ENCODE measurements at regions not wholly inside any gene's neighbourhood (a gene's known extent, or its start where the extent isn't known, plus 50 kb on each side); places are given as distances from the start of the nearest gene placed in this dataset.

DNA sequence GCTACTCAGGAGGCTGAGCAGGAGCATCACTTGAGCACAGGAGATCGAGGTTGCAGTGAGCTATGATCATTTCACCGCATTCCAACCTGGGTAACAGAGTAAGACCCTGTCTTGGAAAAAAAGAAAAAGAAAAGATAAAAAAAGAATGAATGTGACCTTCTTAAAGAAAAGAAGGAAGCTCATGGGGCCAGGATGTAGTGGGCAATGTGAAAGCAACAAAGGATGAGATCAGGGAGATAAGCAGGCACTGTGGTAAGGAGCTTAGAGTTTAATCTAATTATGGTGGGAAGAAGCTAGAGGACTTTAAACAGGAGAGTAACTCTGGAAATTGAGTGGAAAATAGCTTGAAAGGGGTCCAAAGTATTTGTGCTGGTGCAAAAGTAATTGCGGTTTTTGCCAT is 231.6 kb upstream of the UBE2E2 start:
- no peak for DNase-seq

DNA sequence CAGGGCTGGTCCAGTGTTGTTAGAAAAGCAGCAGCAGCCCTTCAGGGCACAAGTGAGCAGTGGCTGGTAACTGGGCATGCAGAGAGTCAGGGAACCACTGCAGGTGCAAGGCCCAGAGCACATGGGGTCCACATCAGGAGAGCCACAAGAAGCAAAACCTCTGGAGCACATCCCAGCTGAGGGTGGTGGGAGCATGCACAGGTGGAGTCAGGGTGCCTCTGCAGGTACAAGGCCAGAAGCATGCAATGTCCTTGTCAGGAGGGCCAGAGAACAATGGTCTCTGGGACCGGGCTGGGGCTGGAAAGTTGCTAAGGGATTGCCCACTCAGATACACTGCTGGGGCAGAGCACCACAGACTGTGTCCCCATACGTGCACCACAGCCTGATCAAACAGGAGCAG is 226.1 kb upstream of the UBE2E2 start:
- DNase-seq, result no peak

DNA sequence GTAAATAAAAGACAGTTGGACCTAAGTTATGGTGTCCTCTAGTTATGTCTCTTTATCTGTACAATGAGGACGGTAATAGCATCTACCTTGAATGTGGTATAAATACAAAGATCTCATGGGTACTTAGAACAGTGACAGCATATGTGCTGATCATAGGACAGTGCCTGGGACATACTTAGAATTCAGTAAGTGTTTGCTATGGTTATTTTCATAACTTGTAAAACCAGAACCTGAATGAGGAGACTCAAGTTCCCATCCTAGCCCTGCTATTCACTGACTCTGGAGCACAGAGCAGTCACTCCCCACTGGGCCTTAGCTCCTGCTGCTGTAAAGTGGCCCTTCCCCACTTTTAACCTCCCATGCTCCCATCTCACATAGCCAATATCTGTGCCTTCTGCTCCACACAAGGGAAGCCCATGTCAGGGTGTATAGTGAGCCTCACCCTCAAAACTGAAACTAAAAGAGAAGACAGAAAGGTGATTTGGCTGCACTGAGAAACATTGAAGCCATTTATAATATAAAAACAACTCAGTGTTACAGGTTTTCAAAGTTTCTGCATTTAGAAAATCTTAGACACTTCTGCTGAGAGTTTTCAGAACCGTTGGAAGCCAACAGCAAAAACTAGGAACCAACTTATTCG is 225.4 kb upstream of the UBE2E2 start:
- DNase-seq, result no peak

DNA sequence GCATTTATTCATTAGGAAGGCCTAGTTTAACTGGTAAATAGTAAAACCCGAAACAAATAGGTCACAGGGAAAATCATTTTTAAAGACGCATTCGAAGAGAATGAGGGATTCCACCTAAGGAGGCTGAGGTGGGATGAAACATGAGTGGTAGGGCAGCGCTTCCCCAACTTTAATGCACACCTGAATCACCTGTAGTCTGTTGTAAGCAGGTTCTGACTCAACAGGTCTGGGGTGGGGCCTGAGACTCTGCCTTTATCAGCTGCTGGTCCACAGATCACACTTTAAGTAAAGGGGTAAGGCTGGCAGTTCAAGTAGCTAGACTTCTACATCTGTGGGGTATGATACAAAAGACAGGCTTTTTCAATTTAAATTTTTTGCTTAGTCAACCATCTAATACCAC is 223.5 kb upstream of the UBE2E2 start:
- DNase-seq, result no peak

DNA sequence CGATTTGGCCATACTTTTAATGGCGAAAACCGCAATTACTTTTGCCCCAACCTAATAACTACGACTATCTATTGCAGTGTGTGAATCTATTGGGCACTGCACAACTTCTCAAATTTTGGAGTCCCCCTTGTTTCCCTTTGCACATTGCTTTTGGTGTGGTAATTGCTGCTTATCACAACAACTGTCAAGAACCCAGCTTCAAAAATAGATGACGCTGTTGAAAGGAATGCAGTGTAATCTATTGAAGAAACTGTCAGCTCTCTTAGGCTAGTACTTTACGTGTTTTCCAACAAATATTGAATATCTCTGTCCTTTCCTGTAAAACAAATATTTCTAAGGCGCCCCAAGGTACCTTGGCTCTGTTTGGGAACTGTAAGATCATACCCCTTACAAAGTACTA is 222.8 kb upstream of the UBE2E2 start:
- DNase-seq, result no peak

DNA sequence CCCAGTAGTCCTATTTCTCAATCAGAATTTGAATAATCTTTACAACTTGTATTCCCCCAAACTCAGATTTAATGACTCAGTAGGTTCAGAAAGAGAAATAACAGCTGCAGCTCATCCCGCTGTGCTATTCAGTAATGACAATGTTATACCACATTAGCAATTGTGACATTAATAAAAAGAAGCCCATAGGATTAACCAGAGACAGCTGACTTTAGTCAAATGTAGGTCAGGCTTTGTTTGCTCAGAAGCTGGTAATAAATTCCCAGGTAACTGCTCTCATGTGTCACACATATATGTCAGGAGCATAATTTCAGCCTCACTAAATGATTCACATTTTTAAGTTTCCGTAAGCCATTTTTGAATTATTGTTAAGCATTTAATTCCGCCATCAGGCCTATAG is 222.0 kb upstream of the UBE2E2 start:
- no peak for DNase-seq

DNA sequence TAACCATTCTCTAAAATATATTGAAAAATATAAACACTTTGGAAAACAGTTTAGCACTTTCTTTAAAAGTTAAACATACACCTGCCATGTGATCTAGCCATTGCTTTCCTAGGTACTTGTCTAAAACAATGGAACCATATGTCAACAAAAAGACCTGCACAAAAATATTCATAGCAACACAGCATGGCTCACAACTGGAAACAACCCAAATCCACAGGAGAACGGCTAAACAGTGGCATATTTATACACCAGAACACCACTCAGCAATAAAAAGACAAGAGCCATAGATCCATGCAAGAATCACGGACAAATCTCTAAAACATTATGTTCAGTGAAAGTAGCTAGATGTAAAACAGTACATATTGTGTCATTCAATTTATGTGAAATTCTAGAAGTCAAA is 221.3 kb upstream of the UBE2E2 start:
- DNase-seq, result no peak

DNA sequence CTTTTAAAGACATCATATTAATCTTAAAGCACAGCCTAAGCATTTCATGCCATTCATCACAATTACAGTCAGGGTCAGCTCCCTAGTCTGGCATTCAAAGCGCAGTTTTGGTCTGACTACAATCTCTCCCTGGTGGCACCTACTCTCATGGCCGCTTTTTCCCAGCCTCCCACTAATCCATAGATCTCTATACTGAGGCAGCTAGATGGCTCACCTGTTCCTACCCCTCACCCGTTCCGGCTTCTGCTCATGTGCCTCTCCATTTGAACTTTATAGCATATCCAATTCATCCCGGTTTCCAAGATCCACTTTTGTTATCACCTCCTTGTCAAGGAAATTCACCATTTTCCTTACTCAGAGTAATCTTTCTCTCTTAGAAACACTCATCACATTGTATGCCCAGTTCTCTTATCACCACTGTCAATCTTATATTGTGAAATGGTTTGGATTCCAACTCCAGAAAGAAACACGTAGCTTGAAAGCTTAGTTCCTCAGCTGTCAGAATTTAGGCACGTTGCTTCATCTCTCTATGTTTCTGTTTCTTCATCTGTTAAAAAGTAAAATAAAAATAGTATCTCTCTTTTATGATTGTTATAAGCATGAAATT is 220.0 kb upstream of the UBE2E2 start:
- DNase-seq, result peak in 2 of 3 donors; percentile 23 to 24

DNA sequence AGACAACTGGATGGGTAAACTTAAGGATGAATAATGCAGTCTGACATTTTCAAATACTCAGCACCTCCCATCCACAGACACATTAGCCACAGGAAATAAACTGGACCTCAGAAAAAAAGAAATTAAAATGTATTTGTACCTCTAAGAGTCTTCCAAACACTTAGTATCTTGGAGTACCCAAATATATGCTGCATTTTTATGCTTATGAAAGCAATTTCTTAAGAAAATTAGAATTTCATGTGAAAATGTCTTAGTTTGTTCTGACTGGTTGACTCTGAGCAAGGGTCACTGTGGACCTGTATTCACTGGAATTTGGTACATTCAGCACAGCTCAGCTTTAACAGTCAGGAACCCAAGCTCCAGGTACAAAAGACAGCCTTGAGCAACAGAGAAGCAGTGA is 216.2 kb upstream of the UBE2E2 start:
- no peak for DNase-seq

DNA sequence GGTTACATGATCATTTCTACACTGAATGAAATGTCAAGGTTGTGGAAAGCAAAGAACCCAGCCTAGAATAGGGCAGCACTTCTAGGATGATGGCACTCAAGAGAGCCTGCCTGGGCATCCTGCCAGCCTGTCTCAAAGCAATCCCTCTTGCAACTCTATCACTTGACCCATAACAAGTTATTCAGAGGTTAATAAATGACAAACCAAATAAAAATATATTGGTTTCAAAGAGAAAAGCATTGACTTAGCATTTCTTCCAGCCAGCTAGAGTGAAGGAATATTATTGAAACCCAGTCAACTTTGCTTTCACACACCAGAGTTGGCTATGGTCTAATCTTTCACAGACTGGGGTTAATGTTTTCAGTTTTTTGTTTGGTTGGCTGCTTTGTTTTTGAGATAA is 214.6 kb upstream of the UBE2E2 start:
- no peak for DNase-seq

DNA sequence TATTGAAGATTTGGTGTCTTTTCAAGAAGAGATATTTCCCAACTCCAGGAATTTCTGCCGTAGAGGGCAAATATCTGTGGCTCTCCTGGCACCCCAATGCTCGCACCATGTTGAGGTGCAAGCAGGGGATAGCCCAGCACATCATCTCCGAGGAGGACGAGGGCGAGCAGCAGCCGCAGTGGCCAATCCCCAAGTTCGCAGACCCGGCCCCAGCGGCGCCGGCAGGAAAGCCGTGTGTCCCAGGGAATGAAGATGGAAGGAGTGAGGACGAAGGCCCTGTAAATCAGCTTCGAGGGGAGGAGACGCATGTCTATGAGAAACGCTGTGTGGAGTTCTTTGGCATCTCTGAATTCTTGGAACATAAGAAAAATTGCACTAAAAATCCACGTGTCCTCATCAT is 213.4 kb upstream of the UBE2E2 start:
- no peak for DNase-seq

DNA sequence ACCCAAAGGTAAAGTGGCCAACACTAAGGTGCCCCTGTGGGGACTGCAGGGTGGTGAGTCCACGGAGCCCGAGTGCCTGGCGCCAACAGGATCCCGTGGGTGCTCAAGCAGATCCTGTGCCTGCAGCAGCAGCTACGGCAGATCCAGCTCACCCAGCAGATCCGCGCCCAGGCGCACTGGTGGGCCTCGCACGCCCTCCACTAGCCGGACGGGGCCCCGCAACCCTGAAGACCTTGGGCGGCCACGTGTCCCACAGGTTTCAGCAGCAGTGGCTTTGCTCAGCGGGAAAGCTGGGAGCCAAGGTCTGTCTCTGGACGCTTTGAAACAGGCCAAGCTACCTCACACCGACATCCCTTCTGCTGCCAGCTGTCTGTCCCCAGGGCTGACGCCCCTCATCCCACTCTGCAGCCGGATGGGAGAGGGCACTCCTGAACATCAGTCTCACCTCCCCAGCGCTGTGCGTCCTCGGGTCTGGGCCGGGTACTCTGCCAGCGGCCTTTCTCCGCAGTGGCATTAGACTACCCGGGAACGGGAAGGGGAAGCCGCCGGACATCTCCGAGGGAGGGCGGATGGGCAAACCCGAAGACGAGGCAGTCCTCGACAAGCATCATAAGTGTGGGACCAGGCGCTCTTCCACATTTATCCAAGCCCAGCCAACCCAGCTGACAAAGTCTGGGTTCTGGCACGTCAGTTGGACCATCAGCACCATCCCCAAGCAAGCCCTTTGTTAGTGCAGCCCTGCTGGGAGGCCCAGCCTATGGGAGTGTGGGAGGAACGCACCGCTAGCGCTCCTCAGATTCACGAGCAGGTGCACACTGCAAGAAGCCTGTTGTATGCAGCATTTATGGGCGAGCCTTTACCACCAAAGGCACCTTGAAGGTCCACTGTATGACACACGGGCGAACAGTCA is 212.6 kb upstream of the UBE2E2 start:
- no peak for DNase-seq

DNA sequence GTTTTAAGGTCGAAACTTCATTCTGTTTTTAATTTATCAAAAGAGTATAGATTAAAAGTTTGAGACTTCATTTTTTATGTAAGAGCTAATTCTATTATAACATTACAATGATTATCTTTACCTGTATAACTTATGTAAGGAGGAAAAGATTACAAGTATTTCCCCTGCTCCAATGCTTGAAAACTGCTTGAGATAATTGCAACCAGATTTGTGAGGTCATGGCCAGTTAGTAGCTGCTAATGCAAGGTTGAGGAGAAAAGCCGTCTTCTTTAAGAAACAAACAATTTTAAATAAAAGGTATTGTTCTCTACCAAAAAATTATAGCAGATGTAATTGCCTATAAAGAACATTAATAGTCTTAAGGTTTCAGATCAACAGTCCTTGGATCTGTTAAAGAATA is 208.3 kb upstream of the UBE2E2 start:
- no peak for DNase-seq

DNA sequence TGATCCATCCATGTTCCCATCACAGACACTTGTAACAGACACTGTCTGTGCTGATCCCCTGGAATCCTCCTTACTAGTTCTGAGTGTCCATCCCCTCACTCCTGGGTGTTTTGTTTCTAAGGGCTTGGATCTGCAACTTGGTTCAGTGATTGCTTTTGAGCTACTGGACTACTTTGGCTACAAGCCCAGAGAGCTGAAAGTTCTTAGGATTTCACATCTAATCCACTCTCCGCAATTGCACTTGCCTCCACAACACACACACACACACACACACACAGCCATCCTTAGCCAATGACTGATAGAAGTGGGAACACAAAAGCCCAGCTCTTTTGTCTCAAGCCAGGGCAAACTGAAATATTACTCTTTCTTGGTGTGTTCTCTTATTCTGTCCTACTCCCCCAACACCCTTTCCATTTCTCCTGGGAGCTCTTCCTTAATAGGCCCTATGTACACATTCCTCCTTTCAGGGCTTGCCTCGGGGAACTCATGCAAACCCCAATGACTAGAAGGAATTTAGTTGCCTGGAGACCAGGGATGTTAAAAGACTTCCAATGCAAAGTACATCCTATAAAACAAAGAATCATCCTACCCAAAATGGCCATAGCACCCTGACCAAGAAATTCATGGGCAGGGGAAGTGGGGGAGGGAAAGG is 206.1 kb upstream of the UBE2E2 start:
- no peak for DNase-seq

DNA sequence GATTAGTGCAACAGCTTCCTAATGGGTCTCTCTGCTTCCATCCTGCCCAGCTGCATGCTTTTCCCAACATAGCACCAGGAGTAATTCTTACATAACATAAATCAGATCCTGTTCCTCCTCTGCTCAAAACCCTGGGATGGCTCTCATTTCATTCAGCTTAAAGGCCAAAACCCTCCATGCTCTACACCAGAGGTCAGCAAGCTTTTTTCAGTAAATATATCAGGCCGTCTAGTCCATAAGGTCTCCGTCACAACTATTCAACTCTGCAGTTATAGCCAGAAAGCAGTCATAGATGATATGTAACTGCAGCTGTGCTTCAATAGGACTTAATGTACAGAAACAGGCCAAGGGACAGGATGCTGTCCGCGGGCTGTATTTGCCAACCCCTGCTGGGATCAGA is 202.8 kb upstream of the UBE2E2 start:
- DNase-seq, result no peak

DNA sequence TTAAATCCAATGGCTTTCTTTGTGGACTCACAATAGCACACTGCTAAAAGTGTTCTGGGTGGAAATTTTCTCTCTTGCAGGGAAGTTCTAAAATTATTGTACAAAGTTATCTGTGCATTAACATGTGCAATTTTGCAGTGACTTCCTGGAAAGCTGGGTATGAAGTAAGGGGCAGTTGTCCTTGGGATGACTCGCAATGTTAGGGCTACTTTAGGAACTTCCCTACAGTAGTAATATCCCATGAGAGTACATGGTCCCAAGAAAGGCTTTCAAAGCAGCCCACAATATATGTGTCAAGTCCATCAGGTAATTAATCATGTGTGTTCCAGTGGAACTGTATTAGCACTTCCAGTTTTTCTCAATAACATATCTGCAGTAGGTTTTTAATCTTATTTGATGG is 201.0 kb upstream of the UBE2E2 start:
- DNase-seq, result peak; percentile 67 to 89 (median 79)

DNA sequence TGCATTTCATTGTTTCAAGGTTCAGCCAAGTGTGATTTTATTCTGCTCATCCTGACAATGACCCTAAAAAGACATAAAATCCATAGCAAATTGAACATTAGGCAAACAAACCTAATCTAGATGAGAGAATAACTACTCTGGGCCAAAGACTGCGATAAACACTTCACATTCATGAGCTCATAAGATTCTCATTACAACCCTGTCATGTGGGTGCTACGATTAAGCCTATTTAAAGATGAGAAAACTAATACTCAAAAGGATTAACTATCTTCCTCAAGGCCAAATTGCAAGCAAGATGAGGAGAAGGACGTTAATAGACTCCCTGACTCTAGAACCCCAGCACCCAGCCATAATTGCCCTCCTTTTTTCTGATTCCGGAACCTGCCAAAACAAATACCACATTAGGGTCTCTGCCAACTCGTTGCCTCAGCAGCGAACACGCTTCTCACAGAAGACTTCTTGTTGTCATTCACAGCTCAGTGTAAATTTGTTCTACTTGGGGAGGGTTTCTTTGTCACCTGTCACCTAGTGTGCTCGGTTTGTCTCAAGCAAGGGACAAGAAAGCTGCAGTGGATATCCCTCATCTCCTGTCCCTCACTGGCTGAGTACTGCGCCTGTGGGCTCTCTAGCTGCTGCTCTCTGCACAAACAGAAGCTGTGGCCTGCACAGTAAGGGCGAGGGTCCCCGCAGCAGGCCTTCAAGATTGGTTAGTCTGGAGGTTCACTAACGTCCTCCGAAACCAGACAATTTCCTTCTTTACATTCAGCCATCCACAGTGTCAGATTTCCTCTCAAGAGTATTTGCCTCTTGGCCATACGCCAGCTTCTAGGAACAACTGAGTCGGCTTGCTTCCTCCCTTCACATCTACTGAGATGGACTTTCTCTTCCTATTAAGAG is 200.0 kb upstream of the UBE2E2 start:
- DNase-seq, result peak; percentile 42 to 72 (median 48)

DNA sequence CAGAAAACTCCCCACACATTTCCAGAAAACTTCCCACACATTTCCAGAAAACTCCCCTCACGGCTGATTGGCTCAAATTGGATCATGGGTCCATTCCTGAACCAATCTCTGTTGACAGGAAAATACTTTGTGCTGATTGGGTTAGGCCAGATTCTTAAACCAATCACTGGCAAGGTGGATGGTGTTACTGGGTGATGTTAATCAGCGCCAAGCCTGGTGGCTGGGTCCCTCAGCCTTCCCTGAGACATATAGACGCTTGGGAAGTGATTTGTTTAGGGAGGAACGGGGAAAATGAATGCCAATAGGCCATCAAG is 199.4 kb upstream of the UBE2E2 start:
- no peak for DNase-seq

DNA sequence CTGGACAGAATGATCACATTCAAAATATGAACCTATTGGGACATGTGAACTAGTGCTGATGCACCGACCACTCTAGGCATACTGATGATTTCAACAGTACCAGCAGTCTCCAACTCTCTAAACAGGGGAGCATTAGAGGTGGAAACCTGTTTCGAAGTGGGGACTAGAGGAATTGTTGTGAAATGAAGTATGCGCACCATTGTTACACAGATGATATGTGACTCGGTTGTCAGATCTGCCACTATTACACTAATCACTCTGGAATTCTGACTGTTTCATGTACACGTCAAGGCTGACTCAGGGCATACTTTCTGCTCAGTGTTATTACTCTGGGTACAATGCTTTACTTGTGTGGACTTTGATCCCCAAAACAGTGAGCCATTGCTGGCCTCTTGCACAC is 198.2 kb upstream of the UBE2E2 start:
- no peak for DNase-seq

DNA sequence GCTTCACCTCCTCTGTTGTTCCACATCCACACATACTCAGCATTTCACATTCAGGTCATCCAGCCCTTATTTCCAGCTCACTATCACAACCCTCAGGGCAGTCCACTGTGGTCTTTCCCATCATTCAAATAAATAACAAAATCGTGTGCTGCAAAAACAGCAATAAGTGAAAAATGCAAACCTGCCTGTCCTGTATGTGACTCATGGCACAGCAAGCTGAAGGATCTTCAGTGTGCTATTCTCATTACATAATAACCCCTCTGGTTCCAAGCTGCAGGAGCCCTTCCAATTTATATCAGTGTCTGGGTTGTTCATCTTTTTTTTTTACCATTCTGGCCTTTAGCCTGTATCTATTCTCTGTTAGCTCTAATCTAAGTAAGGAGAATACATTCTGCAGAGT is 185.3 kb upstream of the UBE2E2 start:
- no peak for DNase-seq

DNA sequence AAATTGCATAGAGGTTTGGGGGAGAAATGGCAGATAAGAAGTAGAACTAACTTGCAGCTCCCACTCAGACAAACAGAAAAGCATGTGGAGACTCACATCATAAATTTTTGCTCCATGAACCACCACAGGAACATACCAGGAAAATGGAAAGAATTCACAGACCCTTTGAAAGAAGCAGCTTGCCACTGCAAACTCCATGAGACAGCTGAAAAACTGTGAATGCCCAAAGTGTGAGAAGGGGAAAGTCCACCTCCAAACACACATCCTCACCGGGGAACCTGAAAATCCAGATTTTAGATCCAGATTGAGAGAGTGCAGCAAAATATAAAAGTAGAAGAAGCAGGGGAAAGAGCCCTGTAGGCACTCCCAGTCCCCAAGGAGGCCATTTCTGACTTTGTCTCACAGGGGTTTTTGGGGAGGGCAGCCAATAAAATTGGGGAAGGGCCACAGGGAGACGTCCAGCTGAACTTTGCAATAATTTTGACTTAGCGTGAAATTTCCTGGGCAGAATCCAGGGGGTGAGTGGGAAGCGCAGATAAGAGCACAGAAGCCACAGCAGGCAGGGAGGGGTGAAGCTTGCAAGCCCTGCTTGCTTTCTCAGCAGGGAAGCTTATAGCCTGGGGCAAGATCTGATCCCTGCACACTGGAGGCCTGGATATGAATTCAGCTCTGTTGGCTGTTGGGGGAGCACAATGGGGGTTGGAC is 183.4 kb upstream of the UBE2E2 start:
- no peak for DNase-seq

DNA sequence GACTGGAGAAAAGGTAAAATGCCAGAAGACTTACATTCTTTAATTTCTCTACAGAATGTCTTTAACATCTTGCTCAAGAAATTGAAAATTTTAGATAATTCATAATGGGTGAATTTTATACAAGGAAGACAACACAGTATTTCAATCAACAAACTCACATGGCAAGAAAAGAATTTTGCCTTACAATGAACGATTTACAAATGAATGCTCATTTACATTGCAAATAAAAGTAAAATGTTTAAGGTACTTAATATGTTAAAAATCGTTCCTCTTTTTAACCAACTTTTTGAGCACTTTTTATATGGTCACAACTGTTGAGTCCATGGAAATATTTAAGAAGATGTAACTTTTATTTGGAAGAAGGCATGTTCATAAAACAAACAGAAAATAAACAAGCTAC is 174.8 kb upstream of the UBE2E2 start:
- no peak for DNase-seq
